NCI-H345 treated with DMSO at 0.1 percent for 48 hours (cell line): ENCODE measurements at regions not wholly inside any gene's neighbourhood (a gene's known extent, or its start where the extent isn't known, plus 50 kb on each side); places are given as distances from the start of the nearest gene placed in this dataset.

Experiments
- DNase-seq: peaks from one replicate; lab custom pipeline; 2025; ENCODE audit not compliant: unreplicated experiment; lab: John Stamatoyannopoulos, UW

DNA sequence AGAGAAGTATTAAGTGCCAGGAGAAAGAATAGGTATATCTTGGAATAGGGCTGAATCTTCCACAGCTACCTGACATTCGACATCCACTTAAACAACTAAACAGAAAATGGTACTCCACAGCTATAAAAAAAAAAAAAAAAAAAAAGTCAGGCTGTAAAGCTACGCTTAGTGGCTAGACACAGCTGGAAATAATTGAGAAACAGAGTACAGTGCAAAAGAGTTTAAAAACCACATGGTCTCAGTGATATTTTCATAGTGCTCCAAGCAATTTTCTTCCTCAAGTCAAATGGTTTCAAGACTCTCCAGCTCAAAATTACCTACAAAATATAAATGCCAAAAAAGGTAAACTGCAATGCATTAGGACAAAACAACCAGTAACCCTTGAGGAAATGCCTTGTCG lies 607.1 kb downstream of the KCNJ2 start:
- no peak for DNase-seq

DNA sequence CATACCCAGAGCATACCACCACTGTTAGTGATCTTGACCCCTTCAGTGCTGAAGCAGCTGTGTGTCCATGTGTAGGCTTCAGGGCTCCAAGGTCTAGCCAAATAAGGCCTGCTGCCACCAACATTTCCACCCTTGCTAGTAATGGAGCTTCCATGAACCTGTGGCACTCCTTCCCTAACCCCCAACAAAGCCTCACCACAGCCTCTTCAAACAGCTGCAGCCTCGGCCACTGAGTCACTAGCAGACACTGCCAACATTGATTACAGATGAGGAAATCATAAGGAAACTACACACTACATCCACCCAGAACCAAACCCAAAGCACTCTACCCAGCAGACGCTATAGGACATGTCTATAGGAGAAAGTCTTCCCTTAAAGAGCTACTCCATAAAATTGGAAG lies 610.7 kb downstream of the KCNJ2 start:
- DNase-seq, result no peak

DNA sequence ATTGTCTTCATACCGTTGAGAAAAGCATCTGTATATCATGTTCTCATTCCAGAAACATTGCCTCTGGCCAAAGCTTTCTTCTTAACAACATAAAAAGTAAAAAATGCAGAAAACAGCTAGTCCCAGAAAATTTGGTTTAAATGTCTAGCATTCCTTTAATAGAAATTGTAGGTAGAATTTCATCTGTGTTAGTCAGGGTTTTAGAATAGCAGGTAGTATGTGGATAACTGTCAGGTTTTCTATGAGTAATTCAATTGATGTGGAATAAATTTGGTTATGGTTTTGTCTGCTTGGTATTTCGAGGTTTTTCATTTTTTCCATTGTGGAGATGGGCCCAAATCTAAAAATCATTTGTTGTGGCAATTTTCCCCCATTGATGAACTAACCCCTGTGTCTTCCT lies 616.7 kb downstream of the KCNJ2 start:
- DNase-seq, result no peak

DNA sequence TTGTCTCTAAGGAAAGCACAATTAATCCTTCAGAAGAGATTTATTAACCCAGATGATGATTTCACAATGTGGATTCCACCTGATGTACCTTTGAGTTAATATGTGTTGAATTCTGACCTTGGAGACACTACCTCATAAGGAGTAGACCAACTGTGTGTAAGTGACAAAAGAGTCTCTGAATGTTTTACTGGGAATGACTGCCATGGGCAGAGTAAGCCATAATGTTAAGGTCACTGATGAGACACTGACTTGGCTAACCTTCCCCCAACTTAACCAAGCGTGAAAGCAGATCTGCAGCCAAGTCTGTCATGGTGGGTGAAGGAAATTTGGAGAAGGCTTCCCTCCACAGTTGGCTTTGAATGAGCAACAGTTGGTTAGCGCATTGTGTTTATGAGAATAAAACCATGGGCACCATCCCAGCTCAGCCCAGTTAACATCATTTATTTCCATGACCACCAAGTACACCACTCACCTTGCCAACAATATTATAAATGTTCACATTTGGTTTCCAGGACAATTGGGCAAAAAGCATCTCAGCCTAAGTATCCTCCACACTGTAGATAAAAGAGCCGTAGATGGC lies 618.5 kb downstream of the KCNJ2 start:
- DNase-seq, result no peak

DNA sequence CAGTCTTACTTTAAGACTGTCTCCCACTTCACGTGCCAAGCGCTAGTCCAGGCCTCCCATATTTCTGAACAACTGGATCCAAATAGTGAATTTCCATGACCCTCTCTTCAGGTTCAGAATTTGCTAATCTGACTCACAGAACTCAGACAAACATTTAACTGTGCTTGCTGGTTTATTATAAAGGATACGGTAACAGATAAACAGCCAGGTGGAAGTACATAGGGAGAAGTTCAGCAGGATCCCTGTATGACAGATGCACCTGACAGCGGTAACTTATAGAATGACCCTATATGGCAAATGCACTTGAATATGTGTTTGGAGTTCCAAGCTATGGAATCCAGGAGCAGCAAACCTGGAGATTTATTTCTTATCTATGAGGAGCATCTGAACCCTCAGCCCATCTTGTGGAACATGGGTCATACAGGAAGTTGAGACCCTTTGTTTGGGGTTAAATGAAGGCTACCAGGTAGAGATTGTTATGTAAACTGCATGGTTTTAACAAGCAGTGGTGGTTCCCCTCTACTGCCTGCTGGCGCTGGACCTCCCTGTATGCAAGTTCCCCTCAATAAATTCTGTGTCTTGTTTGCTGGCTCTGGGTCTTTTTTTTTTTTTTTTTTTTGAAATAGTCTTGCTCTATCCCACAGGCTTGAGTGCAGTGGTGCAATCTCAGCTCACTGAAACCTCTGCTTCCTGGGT lies 622.6 kb downstream of the KCNJ2 start:
- no peak for DNase-seq

DNA sequence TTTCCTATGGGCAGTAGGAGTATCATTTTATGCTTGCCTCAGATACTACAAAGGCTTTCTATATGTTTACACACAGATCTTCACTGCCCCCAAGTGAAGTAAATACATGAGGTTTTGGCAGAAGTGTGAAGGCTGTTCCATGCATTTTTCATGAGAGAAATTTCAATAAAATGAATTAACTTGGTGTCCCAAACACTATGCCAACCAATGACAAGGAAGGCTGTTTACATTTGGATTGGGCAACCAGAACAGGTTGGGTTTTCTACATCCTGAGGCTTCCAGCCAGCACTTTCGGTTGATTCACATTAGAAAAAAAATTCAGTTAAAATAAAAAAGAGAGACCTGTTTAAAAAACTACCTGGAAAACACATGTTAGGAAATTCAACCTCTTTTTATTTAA lies 625.4 kb downstream of the KCNJ2 start:
- no peak for DNase-seq

DNA sequence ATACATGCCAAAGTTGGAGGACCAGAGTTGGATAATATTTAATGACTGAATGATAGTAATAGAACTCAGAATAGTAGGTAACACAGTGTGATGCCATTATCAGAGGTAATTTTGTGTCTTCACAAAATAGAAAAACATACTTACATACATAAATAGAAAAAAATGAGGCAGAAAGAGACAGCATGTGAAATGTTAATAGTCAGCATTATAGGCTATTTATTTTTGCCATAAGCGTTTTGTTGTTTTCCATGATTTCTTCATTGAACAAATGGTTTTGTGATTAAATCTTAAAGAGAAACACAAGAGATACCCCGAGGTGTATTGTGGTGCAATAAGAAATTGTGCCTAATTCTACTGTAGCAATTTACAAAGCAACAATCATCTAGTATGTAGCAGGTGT lies 626.3 kb downstream of the KCNJ2 start:
- no peak for DNase-seq

DNA sequence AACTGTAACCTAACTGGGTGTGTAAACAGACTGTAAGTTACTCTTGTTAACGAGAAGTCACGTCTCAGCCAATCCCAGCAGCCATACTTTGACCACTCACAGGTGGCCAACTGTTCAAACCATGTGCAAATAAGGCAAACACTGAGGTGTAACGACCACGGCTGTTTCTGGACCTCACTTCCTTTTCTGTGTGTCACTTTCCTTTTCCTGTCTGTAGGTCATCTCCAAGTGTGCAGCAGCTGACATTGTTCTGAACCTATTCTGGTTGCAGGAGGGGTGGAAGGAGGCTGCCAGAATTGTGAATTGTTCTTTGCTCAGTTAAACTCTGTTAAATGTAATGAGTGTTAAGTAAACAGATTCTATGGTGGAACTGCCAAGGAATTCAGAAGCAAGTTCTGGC lies 627.4 kb downstream of the KCNJ2 start:
- no peak for DNase-seq

DNA sequence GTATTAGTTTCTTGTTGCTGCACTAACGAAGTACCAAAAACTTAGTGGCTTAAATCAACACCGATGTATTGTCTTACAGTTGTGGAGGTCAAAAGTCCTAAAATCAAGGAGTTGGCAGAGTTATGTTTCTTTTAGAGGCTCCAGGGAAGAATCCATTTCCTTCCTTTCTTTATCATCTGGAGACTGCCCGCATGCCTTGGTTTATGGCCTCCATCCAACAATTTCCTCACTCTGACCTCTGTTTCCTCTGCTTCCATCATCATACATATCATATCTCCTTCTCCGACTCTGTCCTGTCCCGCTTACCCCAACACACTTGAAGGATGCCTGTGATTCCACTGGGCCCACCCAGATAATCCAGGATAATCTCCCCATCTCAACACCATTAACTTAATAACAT lies 627.8 kb downstream of the KCNJ2 start:
- DNase-seq, result no peak

DNA sequence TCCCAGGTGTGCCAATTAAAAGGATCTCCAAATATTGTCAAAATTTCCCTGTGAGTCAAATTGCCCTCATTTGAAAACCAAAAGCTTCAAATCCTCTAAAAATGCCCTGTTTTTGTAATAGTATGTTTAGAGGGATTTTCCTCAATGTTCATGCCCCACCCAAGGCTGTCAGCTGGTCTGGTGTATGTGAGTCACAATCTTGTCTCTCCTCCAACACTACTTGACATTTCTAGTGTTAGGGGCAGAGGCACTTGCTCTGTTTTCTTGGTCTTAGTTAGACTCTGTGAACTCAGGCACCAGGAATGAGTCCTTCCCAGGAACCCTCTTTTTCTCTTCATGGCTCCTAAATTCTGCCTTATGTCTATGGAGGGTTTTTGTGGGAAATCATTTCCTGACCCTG lies 634.8 kb downstream of the KCNJ2 start:
- no peak for DNase-seq

DNA sequence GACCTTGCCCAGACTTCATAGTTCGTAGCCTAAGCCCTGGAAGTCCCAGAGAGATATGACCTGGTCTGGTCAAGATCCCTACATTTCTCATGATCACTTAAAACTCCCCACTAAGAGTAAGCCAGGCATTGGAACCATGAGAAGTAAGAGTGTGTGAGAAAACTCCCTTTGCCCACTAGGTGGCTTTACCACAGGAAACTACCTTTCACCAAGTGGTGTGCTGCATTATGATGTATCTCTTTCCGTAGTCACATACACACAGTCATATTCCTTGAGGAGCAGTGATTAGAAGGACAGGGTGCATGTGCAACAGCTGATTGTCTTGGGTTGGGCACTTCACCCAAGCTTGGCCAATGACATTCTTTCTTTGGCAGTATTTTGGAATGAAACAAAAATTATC lies 639.3 kb downstream of the KCNJ2 start:
- no peak for DNase-seq

DNA sequence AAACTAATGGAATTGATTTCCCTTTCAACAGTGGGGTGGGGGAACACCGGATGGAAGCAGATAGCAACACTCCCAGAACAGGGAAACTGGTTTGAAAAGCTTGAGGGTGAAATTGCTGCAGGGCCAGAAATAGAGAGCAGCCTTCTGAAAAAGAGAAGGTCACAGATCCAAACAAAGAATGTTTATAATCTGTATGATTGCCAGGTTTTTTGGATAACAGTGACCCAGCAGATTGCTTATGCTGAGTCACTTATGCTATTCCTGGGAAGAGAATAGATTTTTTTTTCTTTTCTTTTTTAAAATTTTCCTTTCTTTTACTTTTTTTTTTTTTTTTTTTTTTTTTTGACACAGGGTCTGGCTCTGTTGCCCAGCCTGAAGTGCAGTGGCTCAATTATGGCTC lies 641.3 kb downstream of the KCNJ2 start:
- no peak for DNase-seq

DNA sequence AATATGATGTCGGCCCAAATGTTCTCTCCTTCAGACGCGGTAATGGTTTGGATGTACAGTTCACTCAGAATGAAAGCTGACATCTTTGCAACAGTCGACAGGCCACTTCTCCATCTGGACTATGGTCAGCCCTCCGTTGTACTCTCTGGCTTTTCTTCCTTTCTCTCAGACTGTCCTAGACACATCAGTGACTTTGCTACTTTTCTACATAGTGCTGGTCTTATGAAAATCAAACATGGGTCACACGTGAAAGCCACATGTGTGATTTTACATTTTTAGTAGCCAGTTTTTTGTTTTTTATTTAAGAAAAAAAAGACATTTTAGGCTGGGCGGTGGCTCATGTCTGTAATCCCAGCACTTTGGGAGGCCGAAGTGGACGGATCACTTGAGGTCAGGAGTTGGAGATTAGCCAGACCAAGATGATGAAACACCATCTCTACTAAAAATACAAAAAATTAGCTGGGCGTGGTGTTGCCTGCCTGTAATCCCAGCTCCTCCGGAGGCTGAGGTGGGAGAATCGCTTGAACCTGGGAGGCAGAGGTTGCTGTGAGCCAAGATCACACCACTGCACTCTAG lies 644.1 kb downstream of the KCNJ2 start:
- no peak for DNase-seq

DNA sequence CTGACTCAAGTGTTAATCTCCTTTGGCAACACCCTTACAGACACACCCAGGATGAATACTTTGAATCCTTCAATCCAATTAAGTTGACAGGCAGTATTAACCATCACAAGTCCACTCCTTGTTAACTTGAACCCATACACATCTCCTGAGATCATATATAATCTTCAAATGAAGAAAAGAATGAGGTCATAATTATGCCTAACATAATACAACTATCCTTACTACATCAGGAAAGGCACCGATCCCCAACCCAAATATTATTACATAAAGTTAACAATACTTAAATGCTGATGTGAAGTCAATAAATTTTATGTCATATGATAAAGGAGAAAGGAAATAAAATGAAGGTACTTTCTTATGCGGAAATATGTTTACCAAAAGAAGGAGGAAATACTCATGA lies 649.9 kb downstream of the KCNJ2 start:
- DNase-seq, result no peak

DNA sequence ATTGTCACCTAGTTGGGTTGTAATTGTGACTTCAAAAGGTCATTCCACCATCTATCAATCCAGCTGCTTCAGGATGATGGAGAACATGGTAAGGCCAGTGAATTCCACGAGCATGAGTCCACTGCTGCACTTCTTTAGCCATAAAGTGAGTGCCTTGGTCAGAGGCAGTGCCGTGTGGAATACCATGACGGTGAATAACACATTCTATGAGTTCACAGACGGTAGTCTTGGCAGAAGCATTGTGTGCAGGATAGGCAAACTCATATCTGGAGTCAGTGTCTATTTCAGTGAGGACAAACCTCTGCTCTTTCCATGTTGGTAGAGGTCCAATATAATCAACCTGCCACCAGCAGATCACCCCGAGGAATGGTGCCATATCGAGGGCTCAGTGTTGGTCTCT lies 650.9 kb downstream of the KCNJ2 start:
- DNase-seq, result no peak

DNA sequence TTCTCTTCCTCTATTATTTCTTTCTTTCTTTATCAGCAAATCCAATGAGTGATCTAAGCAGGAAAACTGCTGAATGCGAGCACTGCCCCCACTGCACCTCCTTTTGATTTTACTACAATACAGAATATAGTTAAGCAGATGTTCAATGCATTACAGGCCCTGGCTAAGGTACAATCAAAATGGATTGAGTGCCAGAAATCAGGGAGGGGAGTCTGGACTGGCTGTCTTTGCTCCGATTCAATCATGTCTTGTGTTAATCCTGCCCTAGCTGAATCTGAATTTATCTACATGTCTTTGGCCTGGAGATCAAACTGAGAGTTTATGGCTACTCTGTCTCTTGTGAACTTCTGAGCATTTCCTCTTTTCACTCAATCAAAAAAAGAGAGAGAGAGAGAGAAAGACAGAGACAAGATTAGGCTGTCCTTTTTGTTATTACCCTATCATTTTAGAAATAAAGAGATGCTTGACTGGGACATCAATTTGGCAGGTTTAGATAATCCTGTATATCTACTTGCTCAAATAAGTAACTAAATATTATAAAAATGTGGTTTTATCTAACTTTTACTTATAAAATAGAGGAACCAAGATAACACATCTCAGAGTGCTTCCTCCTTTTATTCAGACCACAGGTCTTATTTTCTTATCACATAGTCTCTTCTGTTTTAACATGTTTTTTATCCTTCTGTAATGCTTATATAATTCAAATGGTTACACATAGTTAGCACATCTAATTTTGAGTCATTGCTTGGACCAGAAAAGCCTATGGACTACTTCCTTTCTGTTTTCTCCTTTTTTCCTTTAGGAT lies 656.2 kb downstream of the KCNJ2 start:
- DNase-seq, result no peak

DNA sequence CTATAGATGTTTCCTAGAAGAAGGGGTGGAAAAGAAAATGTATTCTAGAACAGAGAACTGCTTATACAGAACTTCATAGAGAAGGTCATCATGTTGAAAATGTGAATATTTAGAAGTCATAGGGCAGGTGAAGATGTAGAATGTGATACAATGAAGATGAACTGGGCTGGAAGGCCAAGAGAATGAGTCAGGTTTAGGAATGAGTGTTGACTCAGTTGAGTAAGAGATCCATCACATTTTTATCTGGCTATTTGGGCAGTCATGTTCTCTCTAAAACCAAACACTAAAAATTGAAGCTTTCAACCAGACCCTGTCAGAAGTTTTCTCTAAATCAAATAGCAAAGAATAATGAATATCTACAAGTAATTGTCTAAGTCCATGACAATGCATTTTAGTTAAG lies 660.5 kb downstream of the KCNJ2 start:
- no peak for DNase-seq

DNA sequence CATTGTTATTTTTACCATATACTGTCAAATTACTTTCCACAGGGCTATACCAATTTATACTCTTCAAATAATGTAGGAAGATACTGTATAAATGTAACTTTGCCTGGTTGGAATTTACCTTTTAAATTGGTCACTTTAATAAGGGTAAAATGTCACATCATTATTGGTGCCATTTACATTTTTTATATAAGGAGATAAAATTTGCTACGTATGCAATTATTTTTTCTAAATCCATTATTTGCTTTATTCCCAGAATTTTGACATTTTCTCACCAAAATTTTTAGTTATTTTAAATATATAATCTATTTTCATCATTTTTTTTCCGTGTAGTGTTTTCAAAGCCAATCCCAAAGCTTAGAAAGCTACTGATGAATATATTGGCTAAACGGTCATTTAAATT lies 664.7 kb downstream of the KCNJ2 start:
- no peak for DNase-seq

DNA sequence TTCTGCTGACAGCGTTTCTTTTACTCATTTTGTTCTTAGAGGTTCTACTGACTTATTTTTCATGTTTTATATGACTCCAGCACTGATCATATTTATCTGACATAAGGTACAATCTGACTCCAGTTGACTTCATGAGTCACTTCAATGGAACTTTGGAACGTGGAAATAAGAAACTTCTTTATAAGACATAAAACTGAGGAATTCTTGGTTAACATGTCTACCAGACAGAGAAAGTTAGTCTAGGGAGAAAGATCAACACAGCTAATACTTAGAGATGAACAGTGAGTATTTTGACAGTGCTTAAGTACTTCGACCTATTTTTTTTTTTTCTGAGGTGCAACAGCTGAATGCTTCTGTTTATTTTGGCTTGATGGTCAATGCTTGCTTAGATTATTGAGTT lies 679.5 kb downstream of the KCNJ2 start:
- no peak for DNase-seq

DNA sequence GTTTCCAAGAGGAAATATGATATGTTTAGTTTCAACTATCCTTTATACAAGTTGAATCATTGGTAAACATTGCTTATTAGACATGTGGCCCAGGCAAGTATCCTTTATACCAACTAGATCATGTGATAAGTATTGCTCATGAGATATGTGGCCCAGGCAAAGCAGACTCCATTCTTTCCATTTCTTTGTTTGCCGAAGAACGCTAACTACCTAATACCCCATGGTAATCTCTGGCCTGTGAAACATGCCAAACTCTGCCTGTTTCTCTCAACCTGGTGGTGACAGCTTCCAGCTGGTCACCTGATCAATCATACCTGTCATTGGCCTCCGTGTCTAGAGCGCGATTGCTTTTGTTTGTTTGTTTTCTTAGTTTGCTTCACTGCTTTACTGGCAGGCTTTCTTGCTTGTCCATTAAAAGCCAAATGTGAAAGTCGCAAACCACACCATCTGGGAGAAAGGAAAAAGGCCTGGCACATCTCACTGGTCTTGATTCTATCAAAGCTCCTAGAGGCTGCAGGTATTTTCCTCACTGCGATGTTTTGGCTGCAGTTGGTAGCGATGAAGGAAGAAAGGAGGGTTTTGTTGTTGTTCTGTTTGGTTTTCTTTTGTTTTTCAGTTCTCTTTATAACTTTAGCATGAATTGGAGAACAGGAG lies 686.2 kb downstream of the KCNJ2 start:
- peak; percentile 72 for DNase-seq

DNA sequence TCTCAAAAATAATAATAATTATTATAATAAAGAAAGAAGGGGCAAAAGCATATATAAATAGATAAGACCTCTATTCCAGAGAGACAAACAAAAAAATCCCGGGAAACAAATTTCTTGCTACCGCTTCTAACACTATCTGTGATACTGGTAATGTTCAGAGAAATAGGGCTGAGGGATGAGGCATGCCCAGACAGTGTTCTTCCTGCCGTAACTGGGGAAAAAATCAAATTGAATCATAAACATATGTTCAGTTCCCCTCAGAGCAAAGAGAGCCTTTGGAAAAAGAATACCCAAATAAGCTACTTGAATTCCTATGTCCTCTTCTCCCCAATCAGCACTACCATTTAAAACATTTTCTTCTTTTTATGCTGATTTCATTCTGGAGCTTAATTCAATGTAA lies 688.0 kb downstream of the KCNJ2 start:
- DNase-seq, result no peak

DNA sequence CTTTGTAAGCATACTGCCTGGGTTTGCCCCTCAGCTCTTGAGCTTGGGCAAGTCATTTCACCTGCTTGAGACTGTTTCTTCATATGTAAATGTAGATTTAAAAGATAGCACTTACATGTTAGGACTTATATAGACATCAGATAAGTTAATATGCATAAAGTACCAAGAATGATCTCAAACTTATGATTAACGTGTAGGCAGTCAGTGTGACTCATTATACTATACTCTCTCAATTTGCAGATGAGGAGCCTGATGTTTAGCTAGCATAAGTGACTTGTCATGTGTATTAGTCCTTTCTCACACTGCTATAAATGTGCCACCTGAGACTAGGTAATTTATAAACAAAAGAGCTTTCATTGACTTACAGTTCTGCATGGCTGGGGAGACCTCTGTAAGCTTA lies 690.5 kb downstream of the KCNJ2 start:
- DNase-seq, result no peak
